NB4 (cell line): ENCODE measurements at regions not wholly inside any gene's neighbourhood (a gene's known extent, or its start where the extent isn't known, plus 50 kb on each side); places are given as distances from the start of the nearest gene placed in this dataset.

Experiments used
- CTCF ChIP-seq: IDR thresholded peaks from one replicate; pipeline ENCODE4 v1.5.1; 2012; ENCODE audit warnings: low read depth, low read length
- MYC ChIP-seq: IDR thresholded peaks from 2 replicates; pipeline ENCODE4 v1.6.1; 2011; ENCODE audit warnings: low read depth, low read length
- POLR2A ChIP-seq: IDR thresholded peaks from 2 replicates; pipeline ENCODE4 v1.6.1; 2011; ENCODE audit warnings: mild to moderate bottlenecking; ENCODE audit not compliant: insufficient read length; ENCODE audit errors: extremely low read depth

- no peak for TF ChIP-seq CTCF
- TF ChIP-seq POLR2A = no peak
- TF ChIP-seq MYC = peak; percentile 52; the same call in 1 of the 2 replicates
These were observed 594.1 kb downstream of the NR2F2 start for GRCh38 chr15:96924570-96924969.
